ENCODE measurements at regions not wholly inside any gene's neighbourhood (a gene's known extent, or its start where the extent isn't known, plus 50 kb on each side); places are given as distances from the start of the nearest gene placed in this dataset.
"Not testable (repeated sequence)": the region's sequence is repeated elsewhere in the genome, so short reads cannot be mapped to it uniquely, and the experiment has no call there.

GRCh38 chr22:33221568-33221967 is 163.4 kb upstream of the SYN3 start:
- no peak for DNase-seq

DNA sequence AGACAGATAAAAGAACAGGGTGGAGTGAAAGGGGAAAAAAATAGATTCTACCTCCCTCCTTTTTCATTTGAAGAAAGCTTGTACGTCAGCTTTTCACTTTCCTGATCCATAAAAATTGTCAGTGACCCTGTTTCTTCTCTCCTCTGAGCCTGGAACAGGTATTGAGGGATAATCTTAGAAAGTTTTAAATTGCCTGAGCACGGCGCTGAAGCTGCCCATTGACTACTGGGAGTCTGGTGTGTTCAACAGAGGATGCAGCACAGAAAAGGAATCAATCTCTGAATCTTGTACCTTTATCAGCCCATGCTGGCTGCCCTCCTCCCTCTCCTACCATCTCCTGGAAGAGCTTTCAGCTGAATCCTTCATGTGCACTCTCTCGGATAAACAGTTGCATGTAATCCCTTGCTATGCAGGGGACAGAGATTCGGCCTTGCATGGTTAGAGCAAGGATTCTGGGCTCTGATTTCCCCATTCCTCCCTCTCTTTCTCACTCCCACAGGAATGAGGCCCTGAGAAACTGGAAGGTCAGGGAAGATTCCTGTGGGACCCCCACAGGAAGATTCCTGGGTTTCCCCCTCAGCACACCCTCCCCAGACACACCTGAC is 162.4 kb upstream of the SYN3 start:
- DNase-seq, result no peak

- DNase-seq, result no peak
Observed at GRCh38 chr22:33219648-33220384, 161.6 kb upstream of the SYN3 start.

DNA sequence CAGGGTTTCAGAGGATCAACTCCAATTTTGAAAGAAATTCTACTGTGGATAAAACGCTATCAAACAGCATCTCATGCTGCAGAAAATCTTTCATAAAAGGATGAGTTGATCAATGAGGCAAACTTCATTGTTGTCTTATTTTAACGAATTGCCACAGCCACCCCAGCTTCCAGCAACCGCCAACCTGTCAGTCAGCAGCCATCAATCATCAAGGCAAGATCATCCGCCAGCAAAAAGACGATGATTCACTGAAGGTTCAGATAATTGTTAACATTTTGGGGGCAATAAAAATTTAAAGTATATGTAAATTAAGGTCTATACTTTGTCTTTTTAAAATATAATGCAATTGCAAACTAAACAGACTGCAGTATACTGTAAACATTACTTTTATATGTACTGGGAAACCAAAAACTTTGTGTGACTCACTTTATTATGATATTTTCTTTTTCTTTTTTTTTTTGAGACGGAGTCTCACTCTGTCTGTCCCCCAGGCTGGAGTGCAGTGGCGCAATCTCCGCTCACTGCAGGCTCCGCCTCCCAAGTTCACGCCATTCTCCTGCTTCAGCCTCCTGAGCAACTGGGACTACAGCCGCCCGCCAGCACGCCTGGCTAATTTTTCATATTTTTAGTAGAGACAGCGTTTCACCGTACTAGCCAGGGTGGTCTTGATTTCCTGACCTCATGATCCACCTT is 155.3 kb upstream of the SYN3 start:
- DNase-seq, result no peak

DNA sequence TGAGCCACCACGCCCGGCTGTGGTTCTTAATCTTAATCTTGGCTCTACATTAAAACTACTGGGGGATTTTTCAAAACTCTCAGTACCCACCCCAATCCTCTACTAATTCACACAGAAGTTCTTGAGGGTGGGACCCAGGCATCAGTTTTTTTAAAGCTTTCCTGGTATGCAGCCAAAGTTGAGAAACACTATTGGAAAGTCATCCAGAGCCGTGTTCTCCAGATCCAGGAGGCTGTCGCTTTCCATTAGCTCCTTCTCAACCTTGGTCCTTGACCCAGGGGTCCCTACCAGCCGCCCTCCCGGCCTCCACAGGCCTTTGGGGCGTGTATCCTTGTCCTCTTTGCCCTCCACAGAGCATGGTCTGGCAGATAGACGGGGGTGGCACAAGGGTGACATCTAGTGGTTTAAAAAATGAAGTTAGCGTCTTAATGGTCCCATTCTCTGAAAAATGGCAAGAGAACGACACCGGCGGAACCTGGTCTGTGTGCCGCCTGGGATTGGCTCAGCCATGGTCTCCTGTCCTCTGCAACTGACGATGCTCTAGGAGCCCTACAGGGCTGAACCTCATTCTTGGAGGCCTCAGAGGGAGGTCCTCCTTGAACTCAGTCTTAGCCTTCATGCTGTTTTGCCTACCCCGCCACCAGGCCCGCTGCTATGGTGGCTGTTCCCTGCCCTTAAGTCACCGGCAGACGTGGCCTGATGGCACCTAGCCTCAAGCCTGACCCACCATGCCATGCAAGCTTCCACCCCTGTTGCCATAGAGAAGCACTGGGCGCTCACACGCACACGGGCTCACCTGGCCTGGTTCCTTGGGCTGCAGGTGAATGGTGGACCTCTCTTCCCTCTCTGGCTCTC is 152.0 kb upstream of the SYN3 start:
- DNase-seq, result peak; percentile 68

- no peak for DNase-seq
Observed at GRCh38 chr22:33204408-33204807, 146.2 kb upstream of the SYN3 start.

DNA sequence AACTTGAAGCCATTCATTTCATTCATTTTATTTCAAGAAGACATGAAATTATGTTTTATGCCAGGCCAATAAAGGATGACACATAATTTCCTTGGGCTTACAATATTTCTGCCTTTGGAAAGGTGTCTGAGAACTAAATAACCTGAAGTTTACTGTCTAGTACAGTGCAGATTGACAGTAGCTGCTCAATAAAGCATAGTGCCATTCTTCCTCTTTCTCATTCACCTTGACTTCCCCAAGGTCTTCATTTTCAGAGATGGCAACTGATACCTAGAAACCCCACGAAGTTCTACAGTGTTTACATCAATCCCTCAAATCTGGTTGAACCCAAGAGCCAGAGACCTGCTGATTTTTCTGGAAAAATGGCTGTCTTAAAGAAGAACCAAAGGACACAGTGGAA is 144.3 kb upstream of the SYN3 start:
- no peak for DNase-seq

DNA sequence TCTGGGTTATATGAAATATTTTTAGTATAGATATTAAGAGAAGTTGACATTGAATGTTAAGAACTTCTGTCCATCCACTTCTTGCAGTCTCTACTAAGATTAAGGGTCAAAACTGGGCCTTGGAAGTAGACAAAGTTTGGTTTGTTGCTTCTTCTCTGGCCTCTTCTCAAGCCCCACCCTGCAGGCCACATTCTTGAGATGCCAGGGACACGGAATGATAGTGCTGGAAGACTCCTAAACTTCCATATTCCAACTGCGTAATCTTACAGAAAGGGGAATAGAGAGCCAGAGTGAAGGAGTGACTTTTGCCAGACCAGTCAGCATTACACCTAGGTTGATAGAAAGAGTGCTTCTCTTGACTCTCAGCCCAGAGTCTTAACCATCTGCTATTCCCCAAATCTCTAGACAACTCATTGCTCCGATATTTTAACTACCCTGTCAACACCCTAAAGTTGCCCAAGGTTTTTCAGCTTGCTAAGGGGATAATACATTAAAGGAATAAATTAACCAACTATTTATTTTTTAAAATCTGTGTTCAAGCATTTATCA is 136.4 kb upstream of the SYN3 start:
- DNase-seq, result peak; percentile 64

DNA sequence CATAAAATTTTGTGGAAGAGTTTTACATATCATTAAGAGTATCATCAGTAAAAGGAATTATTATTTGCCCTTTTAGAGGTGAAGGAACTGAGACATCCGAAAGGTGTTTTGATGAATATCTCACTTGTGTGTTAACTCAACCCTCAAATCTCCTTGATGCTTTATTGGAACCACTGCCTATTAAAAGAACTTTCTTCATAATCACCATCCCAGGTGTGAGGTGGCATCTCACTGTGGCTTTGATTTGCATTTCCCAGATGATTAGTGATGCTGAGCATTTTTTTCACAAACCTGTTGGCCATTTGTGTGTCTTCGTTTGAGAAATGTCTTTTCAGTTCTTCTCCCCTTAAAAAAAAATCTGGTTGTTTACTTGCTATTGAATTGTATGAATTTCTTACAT is 134.0 kb upstream of the SYN3 start:
- DNase-seq, result no peak

DNA sequence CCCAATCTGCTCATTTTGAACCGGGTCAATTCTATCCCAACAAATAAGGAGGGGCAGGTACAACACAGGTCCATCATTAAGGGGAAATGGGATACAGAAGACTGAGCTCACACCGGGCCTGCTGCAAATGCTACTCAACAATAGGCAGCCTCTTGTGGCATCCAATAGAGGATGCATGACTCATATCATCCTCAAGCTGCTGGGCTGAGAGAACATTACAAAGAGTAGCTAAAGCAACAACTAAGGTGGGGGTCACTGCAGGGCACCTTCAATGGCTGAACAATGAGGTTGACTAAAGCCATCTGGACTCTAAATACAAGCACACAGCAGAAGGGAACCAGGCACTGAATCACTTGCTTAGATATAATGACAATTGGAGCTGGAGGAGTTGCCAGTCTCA is 130.1 kb upstream of the SYN3 start:
- DNase-seq, result peak; percentile 52

DNA sequence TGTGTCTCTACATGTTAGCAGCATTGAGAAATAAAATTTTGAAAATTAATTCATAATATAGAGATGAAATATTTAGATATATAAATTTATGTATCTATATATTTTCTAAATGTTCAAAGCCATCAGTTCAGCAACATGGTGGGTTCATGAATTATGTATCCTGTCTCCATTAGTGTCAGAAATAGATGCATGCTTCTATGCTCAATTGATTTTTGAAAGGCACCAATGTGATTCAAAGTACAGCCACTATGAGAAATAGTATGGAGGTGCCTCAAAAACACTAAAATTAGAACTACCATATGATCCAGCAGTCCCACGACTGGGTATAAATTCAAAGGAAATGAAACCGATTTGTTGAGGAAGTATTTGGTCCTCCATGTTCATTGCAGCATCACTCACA is 128.6 kb upstream of the SYN3 start:
- DNase-seq, result no peak

DNA sequence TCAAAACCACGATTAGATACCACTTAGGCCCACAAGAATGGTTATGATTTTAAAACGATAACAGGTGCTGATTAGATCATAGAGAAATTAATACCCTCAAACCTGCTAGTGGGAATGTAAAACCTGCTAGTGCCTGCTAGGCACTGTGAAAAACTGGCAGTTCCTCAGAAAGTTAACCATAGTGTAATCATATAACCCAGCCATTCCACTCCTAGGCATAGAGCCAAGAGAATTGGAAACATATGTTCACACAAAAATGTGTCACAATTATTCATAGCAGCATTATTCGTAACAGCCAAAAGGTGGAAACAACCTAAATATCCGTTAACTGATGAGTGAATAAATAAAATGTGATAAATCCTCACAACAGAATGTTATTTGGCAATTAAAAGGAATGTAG is 122.2 kb upstream of the SYN3 start:
- no peak for DNase-seq

DNA sequence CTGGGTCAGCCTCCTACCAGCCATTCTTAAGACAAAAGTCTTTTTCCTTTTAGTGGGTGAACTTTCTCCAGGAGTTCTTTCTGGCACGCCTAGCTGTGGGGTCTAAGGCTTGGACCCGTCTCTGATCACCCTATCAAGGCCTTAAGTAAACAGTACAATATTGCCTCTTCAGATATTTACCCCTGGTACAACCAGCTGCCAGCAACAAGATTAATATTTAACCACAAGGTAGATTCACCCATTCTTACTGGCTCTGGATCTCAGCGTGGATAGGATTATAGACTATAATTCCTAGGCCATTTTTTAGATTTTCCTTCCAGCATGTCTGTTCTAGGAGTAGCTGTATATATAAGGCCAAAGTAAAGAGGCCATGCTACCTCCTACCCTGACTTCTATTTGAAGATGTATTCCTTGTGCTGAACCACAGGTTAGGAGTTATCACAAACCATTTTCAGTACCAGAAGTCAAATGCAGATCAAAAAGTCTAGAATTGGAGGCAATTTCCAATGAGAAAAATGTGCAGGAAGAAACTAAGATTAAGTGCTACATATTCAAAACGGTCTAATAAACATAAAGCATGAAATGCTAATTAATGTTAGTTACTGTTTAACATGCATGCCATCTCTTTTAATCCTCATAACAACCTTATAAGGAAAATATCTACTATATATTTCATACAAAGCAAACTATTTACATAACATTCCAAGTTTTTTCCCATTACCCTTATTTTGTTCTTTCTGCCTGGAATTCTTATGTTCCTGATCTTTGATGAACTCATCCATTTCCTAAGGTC is 110.0 kb upstream of the SYN3 start:
- no peak for DNase-seq

DNA sequence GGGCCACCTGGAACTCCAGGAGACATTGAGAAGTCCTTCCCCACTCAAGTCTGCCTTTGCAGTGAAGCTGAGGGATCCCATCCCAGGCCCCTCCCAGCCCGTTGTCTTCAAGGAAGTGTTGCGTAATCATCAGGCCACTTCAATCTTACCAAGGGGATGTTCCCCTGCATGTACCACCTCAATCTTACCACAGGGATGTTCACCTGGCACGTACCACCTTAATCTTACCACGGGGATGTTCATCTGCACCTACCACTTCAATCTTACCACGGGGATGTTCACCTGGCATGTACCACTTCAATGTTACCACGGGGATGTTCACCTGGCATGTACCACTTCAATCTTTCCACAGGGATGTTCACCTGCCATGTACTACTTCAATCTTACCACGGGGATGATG is 108.0 kb upstream of the SYN3 start:
- DNase-seq, result no peak

GRCh38 chr22:33163815-33164214 is 105.6 kb upstream of the SYN3 start:
- DNase-seq, result no peak

- DNase-seq, result no peak
Observed at GRCh38 chr22:33162196-33162595, 104.0 kb upstream of the SYN3 start.

DNA sequence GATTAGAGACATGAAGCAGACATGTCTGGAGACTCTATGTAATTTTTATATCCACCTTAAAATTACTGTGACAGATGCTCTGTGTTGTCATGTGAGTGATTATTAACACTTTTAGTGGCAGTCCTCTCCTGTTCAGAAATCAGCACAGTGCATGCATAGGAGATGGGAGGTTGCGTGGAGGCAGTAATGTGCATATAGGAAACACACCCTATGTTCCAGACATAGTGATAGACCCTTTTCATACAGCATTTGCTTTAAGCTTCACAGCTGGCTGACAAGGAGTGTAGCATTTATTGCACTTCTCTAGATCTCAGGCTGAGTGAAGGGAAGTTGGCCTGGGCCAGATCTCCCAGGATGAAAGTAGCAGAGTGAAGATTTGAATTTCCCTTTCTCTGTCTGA is 102.3 kb upstream of the SYN3 start:
- DNase-seq, result no peak

- not testable (repeated sequence) for DNase-seq
Observed at GRCh38 chr22:33154967-33155366, 96.8 kb upstream of the SYN3 start.

DNA sequence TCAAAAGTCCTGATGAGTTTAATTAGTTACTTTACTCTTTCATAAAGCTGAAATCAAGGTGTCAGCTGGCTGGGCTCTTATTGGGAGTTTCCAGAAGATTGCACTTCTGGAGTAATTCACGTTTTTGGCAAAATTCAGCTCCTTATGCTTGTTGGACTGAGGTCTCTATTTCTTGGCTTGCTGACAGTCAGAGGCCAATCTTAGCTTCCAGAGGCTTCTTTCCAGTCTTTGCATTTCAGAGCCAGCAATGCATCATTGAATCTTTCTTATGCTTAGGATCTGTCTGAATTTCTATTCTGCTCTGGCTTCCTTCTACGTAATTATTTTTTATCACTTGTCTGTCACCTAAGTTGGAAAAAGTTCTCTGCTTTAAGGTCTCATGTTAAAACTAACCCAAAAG is 91.4 kb upstream of the SYN3 start:
- DNase-seq, result no peak

DNA sequence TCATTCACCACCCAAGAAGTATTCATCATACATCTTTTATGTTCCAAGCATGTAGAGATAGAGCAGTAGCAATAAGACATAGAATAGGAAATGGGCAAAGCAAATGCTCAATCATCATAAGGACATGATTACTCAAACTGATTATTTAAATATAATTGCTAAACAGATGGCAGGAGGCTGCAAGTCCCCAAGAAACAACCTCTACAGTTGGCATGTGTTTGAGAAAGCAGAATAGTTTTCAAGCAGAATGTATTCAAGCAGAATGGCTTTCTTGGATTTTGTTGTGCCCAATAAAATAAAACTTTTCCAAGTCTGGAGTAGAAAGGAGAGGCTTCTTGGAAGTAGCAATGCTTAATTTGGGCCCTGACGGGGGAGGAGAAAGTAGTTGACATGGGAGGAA is 86.5 kb upstream of the SYN3 start:
- DNase-seq, result no peak

- DNase-seq, result no peak
Observed at GRCh38 chr22:33142282-33143055, 84.3 kb upstream of the SYN3 start.

All from islet precursor cell (in vitro differentiated cells).